ENCODE measurements at regions not wholly inside any gene's neighbourhood (a gene's known extent, or its start where the extent isn't known, plus 50 kb on each side); places are given as distances from the start of the nearest gene placed in this dataset.

DNA sequence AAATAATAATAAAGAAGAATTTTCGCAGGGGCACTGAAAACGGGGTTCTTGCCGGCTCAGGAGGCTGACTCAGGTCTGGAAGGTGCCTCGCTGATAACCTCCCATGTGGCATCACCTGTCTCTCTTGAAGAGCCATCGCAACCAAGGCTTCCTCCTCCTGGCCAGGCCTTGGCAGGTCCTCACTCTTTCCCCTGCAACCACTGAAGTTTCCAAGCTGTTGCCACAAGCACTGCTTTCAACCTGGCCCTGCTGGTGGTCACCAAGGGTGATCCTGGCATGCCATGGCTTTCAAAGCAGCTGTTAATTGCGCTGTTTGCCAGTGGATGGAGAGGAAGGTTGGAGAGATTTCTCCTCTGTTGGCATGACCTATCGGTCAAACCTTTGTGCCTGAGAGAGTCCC lies 163.6 kb upstream of the COPS8 start:
- TF ChIP-seq, protein P1, sequence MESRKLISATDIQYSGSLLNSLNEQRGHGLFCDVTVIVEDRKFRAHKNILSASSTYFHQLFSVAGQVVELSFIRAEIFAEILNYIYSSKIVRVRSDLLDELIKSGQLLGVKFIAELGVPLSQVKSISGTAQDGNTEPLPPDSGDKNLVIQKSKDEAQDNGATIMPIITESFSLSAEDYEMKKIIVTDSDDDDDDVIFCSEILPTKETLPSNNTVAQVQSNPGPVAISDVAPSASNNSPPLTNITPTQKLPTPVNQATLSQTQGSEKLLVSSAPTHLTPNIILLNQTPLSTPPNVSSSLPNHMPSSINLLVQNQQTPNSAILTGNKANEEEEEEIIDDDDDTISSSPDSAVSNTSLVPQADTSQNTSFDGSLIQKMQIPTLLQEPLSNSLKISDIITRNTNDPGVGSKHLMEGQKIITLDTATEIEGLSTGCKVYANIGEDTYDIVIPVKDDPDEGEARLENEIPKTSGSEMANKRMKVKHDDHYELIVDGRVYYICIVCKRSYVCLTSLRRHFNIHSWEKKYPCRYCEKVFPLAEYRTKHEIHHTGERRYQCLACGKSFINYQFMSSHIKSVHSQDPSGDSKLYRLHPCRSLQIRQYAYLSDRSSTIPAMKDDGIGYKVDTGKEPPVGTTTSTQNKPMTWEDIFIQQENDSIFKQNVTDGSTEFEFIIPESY (IDR thresholded peaks at IDR 0.05; ENCODE audit: borderline replicate concordance, low read depth): no peak
- no peak for TF ChIP-seq CTCF (IDR thresholded peaks at IDR 0.05)
- TF ChIP-seq, protein P2, sequence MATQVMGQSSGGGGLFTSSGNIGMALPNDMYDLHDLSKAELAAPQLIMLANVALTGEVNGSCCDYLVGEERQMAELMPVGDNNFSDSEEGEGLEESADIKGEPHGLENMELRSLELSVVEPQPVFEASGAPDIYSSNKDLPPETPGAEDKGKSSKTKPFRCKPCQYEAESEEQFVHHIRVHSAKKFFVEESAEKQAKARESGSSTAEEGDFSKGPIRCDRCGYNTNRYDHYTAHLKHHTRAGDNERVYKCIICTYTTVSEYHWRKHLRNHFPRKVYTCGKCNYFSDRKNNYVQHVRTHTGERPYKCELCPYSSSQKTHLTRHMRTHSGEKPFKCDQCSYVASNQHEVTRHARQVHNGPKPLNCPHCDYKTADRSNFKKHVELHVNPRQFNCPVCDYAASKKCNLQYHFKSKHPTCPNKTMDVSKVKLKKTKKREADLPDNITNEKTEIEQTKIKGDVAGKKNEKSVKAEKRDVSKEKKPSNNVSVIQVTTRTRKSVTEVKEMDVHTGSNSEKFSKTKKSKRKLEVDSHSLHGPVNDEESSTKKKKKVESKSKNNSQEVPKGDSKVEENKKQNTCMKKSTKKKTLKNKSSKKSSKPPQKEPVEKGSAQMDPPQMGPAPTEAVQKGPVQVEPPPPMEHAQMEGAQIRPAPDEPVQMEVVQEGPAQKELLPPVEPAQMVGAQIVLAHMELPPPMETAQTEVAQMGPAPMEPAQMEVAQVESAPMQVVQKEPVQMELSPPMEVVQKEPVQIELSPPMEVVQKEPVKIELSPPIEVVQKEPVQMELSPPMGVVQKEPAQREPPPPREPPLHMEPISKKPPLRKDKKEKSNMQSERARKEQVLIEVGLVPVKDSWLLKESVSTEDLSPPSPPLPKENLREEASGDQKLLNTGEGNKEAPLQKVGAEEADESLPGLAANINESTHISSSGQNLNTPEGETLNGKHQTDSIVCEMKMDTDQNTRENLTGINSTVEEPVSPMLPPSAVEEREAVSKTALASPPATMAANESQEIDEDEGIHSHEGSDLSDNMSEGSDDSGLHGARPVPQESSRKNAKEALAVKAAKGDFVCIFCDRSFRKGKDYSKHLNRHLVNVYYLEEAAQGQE (IDR thresholded peaks at IDR 0.05; ENCODE audit: low read depth, low read length): no peak
- no peak for TF ChIP-seq MEF2A (IDR thresholded peaks at IDR 0.05; ENCODE audit: borderline replicate concordance, low read depth)
- no peak for TF ChIP-seq NFIC (IDR thresholded peaks at IDR 0.05; ENCODE audit: borderline replicate concordance)
- TF ChIP-seq GABPA (IDR thresholded peaks at IDR 0.05; ENCODE audit: low read depth): no peak
- no peak for TF ChIP-seq MAX (IDR thresholded peaks at IDR 0.05; ENCODE audit: low read depth)
- no peak for TF ChIP-seq SMC3 (IDR thresholded peaks at IDR 0.05; ENCODE audit: low read depth, low read length)
